ENCODE measurements at regions not wholly inside any gene's neighbourhood (a gene's known extent, or its start where the extent isn't known, plus 50 kb on each side); places are given as distances from the start of the nearest gene placed in this dataset.

- TF ChIP-seq CTCF (IDR thresholded peaks at IDR 0.05) (no peak), POLR2A (IDR thresholded peaks at IDR 0.05) (no peak)
Measured at GRCh38 chr7:3240826-3241430, 60.1 kb upstream of the SDK1 start.
